ENCODE measurements at regions not wholly inside any gene's neighbourhood (a gene's known extent, or its start where the extent isn't known, plus 50 kb on each side); places are given as distances from the start of the nearest gene placed in this dataset.
"Not testable (repeated sequence)": the region's sequence is repeated elsewhere in the genome, so short reads cannot be mapped to it uniquely, and the experiment has no call there.

DNA sequence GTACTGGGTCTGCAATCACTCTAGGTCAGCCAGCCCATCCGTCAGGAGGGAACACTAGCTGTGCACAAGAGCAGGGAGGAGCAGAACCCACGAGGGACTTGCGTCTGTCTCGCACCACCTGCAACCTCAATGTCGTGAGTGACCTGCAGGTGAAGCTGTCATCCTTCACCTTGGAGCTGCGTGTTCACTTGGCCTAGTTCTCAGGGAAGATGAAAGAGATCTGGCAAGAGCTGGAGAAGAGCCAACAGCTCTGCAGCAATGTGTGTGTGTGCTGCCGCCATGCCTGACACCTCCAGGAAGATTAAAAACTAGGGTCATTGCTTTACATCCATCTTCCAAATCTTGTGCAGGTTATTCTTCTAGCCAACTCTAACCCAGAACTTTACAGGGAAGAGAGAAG, 117.6 kb upstream of the MRI1 start:
- FAIRE-seq, result no peak

DNA sequence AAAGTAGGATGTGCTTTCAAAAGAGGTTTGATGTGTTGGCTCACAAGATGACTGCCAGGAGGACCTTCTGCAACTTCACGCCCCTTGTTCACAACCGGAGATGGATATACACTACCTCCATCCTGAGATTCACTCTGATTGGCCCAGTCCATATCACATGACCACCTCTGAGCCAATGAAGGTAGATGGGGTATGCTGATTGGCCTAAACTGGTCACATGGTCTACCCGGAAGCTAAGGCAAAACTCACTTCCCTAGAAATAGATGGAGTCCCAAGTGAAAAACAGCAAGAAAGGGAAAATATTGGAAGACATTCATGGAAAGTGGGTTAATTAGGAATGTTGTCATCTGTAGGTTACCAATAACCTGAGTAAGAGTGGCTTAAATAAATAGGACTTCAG, 119.7 kb upstream of the MRI1 start:
- no peak for FAIRE-seq

DNA sequence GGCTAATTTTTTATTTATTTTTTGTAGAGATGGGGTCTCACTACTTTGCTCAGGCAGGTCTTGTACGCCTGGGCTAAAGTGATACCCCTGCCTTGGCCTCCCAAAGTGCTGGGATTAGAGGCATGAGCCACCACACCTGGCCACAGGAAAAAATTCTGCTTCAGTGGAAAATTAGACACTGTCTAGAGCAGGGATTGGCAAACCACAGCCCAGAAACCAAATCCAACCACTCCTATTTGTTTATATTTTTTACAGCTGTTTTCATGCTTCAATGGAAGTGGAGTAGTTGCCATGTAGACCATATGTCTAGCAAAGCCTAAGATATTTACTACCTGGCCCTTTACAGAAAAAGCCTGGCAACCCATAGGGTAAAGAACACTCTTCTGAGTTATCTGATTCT, 123.7 kb upstream of the MRI1 start:
- FAIRE-seq, result no peak

- no peak for FAIRE-seq
These were observed 124.9 kb upstream of the MRI1 start for GRCh38 chr19:13639342-13639929.

GRCh38 chr19:13637664-13638063, 126.7 kb upstream of the MRI1 start:
- no peak for FAIRE-seq

DNA sequence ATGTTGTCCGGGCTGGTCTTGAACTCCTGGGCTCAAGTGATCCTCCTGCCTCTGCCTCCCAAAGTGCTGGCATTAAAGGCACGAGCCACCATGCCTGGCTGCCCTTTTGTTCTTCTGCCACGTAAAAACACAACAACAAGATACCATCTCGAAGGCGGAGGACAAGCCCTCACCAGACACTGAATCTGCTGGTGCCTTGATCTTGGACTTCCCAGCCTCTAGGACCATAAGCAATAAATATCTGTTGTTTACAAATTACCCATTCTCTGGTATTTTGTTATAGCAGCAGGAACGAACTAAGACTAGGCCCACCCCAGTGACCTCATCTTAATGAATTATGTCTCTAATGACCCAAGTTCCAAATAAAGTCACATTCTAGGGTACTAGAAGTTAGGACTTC, 128.4 kb upstream of the CACNA1A start:
- no peak for FAIRE-seq

DNA sequence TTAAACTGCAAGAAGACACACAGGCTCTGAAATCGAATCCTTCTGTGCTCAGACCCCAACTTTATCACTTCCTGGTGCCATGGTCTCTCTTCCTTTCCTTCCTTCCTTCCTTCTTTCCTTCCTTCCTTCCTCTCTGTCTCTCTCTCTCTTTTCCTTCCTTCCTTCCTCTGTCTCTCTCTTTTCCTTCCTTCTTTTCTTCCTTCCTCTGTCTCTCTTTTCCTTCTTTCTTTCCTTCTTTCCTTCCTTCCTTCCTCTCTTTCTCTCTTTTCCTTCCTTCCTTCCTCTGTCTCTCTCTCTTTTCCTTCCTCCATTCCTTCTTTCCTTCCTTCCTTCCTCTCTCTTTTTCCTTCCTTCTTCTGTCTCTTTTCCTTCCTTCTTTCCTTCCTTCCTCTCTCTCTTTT, 127.2 kb upstream of the CACNA1A start:
- no peak for FAIRE-seq

DNA sequence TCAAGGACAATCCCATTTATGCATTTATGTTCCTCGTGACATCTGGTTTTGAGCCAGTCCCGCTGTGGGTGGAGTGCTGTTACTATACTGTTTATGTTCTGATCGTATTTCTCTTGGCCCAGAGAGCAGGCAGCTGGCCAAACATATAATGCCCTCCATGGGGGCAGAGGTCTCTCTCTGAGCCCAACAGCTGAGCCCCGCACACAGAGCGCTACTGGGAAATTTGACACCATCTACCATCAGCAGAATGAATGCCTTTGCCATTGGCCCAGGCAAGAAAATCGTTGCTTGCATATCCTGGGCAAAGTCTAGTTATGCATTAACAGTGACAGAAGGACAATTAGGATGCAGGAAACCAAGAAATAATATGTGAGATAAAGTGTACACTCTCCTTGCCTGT, 126.8 kb upstream of the CACNA1A start:
- no peak for FAIRE-seq

DNA sequence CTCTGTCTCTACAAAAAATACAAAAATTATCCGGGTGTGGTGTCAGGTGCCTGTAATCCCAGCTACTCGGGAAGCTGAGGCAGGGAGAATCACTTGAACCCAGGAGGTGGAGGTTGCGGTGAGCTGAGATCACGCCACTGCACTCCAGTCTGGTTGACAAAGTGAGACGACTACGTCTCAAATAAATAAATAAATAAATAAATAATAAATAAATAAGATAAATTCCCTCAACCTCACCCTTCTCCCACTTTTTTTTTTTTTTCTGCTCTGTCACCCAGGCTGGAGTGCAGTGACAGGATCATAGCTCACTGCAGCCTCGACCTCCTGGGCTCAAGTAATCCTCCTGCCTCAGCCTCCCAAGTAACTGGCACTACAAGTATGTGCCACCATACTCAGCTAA, 125.9 kb upstream of the CACNA1A start:
- not testable (repeated sequence) for FAIRE-seq

- no peak for FAIRE-seq
These were observed 123.5 kb upstream of the CACNA1A start for GRCh38 chr19:13629687-13630357.

- no peak for FAIRE-seq
These were observed 121.3 kb upstream of the CACNA1A start for GRCh38 chr19:13627531-13627930.

- FAIRE-seq, result no peak
These were observed 117.7 kb upstream of the CACNA1A start for GRCh38 chr19:13623716-13624710.

DNA sequence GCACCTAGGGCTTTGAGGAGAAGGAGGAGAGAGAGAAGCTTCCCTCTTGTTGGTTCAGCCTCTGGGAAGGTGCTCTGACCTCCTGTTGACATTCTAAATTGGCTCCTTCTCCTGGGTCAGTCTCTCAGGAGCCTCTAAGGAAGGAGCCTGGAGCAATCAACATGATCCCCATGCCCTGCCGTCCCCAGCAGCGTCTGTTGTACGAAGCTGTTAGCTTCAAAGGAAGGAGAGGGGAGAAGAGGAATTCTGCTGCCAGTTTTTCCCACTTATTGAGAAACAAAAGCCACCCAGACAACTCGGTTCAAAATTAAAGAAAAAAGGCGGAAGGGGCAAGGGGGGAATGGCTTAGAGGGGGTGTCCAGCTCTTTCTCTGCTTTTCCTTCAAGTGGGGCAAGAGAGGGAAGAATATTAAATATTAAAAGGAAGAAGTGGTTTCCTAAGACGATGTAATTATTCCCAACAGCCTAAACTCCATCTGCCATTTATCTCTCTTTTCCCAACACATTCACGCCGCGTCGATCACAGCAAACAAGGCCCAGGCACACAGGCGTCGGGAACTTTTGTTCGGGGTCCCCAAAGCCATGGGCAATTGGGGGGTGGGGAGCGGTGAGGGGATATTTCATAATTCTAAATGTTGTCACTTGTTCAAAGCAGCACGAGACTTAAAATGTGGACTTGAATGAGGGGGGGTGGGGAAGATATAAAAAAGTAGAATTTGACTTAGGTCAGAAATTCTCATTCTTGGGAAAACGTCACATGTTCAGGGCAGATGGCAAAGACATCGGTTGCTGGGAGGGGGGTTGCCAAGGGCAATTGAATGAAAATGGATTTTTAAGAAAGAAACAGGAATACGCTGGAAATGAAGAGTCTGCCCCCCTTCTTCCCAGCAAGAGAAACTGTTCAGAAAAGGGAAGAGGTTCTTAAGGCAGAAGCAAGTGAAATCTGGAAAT, 116.8 kb upstream of the CACNA1A start:
- FAIRE-seq, result no peak

GRCh38 chr19:13621413-13621812, 115.1 kb upstream of the CACNA1A start:
- no peak for FAIRE-seq

GRCh38 chr19:13619203-13619632, 112.9 kb upstream of the CACNA1A start:
- FAIRE-seq, result no peak

DNA sequence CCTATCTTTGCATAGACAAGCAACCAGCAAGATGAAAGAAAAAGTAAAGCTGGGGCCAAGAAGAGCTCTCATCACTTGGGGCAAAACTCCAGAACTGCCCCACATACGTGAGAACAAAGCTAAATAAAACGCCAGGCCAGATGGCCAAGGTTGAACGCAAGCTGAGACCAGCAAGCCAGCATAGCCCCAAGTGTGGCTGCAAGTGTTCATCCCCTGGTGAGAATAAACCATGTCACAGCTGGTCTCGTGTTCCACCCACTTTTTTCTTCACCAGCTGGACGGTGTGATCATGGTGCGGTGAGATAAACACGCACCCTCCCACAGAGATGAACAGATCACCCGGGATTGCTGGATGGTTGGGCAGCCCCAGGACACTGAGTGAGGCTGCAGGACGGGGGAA, 109.6 kb upstream of the CACNA1A start:
- FAIRE-seq, result no peak

- no peak for FAIRE-seq
These were observed 107.2 kb upstream of the CACNA1A start for GRCh38 chr19:13613447-13613846.

- FAIRE-seq, result no peak
These were observed 105.3 kb upstream of the CACNA1A start for GRCh38 chr19:13611596-13611995.

- no peak for FAIRE-seq
These were observed 103.9 kb upstream of the CACNA1A start for GRCh38 chr19:13610039-13610691.

DNA sequence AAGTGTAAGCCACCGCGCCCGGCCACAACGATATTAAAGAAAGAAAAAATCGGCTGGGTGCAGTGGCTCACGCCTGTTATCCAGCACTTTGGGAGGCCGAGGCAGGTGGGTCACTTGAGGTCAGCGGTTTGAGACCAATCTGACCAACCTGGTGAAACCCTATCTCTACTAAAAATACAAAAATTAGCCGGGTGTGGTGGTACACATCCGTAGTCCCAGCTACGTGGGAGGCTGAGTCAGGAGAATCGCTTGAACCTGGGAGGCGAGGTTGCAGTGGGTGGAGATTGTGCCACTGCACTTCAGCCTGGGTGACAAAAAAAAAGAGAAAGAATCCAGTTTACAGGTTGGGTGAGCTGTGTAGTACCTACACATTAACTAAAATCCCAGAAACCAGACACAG, 99.9 kb upstream of the CACNA1A start:
- FAIRE-seq, result no peak

DNA sequence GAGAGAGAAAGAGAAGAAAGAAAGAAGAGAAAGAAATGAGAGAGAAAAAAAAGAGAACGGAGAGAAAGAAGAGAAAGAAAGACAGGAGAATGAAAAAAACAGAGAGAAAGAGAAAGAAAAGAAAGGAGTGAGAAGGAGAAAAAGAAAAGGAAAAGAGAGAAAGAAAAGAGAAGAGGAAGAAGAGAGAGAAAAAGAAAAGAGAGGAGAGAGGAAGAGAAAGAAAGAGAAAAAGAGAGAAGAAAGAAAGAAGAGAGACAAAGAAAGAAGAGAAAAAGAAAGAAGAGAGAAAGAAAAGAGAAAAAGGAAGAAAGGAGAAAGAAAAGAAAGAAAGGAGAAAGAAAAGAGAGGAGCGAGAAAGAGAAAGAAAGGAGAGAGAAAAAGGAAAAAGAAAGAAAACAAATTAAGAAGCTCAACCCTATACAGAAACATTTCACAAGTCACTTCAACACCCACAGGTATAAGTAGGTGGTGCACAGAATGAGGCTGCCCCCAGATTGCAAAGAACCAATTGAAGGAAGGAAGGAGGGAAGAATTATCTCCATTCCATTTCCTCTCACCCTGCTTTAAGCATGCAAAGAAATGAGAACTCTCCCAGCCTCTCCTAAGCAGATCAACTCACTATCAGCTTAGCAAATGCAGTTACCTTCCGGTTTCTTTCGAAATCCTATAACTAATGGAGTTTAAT, 98.8 kb upstream of the CACNA1A start:
- no peak for FAIRE-seq
